SJSA1 (cell line): ENCODE measurements at regions not wholly inside any gene's neighbourhood (a gene's known extent, or its start where the extent isn't known, plus 50 kb on each side); places are given as distances from the start of the nearest gene placed in this dataset.

Experiments used
- DNase-seq, 2 experiments: peaks; one replicate each; pipeline ENCODE4 v3.0.0-alpha.2; 2015 to 2020; ENCODE audit warnings: low spot score in 2 of 2, low read depth in 1 of 2
- H3K27ac ChIP-seq: fragments of 250-450 bp; sonication (Bioruptor Pico); 2 replicates; pipeline ENCODE4 v1.5.1; 2020; ENCODE audit warnings: mild to moderate bottlenecking, moderate library complexity
- H3K27me3 ChIP-seq: fragments of 250-450 bp; sonication (Bioruptor Pico); replicated peaks from 2 replicates; pipeline ENCODE4 v1.5.1; 2020; ENCODE audit warnings: mild to moderate bottlenecking, moderate library complexity
- H3K36me3 ChIP-seq: fragments of 250-450 bp; sonication (Bioruptor Pico); 2 replicates; pipeline ENCODE4 v1.5.1; 2020; ENCODE audit warnings: mild to moderate bottlenecking
- H3K4me1 ChIP-seq: fragments of 250-450 bp; sonication (Bioruptor Pico); replicated peaks from 2 replicates; pipeline ENCODE4 v1.6.1; 2021; ENCODE audit warnings: mild to moderate bottlenecking
- H3K4me3 ChIP-seq: fragments of 250-450 bp; sonication (Bioruptor Pico); 2 replicates; pipeline ENCODE4 v1.5.1; 2020; ENCODE audit warnings: mild to moderate bottlenecking
- H3K9me3 ChIP-seq: fragments of 250-450 bp; sonication (Bioruptor Pico); replicated peaks from 2 replicates; pipeline ENCODE4 v1.5.1; 2020; ENCODE audit warnings: mild to moderate bottlenecking

GRCh38 chr7:69450456-69450855 lies 147.8 kb upstream of the AUTS2 start:
- Histone ChIP-seq H3K4me1 (no peaks in the 10 kb centered on the region), H3K27ac (no peak overlapping the region), H3K27me3 (no peaks in the 10 kb centered on the region), H3K9me3 (no peaks in the 10 kb centered on the region), H3K36me3 (no peaks in the 10 kb centered on the region), H3K4me3 (no peak overlapping the region)
- no peak for DNase-seq

- no peak for DNase-seq
- Histone ChIP-seq H3K36me3 (no peaks in the 10 kb centered on the region), H3K4me1 (no peaks in the 10 kb centered on the region), H3K9me3 (no peaks in the 10 kb centered on the region), H3K27me3 (no peaks in the 10 kb centered on the region), H3K27ac (no peak overlapping the region), H3K4me3 (no peak overlapping the region)
Observed at GRCh38 chr7:69451715-69452114, 146.6 kb upstream of the AUTS2 start.

DNA sequence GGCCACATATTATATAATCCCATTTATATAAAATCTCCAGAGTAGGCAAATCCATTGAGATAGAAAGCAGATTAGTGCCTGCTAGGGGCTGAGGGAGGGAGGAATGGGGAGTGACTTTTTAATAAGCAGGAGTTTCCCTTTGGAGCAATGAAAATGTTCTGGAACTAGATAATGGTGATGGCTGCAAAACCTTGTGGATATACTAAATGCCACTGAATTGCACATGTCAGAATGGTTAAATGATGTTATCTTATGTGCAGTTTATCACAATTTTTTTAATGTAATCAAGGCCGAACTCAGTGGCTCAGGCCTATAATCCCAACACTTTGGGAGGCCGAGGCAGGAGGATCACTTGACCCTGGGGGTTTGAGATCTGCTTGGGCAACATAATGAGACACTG lies 145.5 kb upstream of the AUTS2 start:
- Histone ChIP-seq H3K27me3 (no peaks in the 10 kb centered on the region), H3K4me3 (no peak overlapping the region), H3K4me1 (no peaks in the 10 kb centered on the region), H3K27ac (no peak overlapping the region), H3K36me3 (no peaks in the 10 kb centered on the region), H3K9me3 (no peaks in the 10 kb centered on the region)
- DNase-seq: no peak

GRCh38 chr7:69457595-69458504 lies 140.4 kb upstream of the AUTS2 start:
- Histone ChIP-seq H3K4me1 (no peaks in the 10 kb centered on the region), H3K27ac (no peak overlapping the region), H3K27me3 (no peaks in the 10 kb centered on the region), H3K4me3 (no peak overlapping the region), H3K36me3 (no peaks in the 10 kb centered on the region), H3K9me3 (no peaks in the 10 kb centered on the region)
- DNase-seq: no peak

GRCh38 chr7:69464035-69464434 lies 134.2 kb upstream of the AUTS2 start:
- Histone ChIP-seq H3K4me3 (no peak overlapping the region), H3K27ac (no peak overlapping the region), H3K27me3 (no peaks in the 10 kb centered on the region), H3K36me3 (no peaks in the 10 kb centered on the region), H3K9me3 (peaks cover 2% of the 10 kb centered on the region; the same call in 1 of the 2 replicates), H3K4me1 (no peaks in the 10 kb centered on the region)
- no peak for DNase-seq

GRCh38 chr7:69465262-69465661 lies 133.0 kb upstream of the AUTS2 start:
- Histone ChIP-seq H3K4me3 (no peak overlapping the region), H3K27me3 (no peaks in the 10 kb centered on the region), H3K9me3 (peaks cover 2% of the 10 kb centered on the region; the same call in 1 of the 2 replicates), H3K27ac (no peak overlapping the region), H3K4me1 (no peaks in the 10 kb centered on the region), H3K36me3 (no peaks in the 10 kb centered on the region)
- no peak for DNase-seq

DNA sequence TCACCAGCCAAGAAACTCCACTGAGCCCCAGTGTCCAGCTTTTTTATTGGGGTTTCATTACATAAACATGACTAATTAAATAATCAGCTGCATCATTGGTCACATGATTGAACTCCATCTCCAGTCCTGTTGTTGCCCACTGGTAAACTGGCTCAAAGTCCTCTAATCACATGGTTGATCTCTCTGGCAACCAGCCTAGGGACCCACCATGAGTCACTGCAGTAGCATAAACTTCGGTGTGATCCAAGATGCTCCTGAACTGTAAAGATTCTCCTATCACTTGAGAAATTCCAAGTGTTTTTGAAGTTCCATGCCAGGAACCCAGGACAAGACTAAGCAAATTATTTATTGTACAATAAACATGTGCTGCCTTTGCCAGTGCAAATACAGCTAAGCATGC lies 130.4 kb upstream of the AUTS2 start:
- Histone ChIP-seq H3K4me1 (no peaks in the 10 kb centered on the region), H3K4me3 (no peak overlapping the region), H3K36me3 (no peaks in the 10 kb centered on the region), H3K9me3 (peaks cover 2% of the 10 kb centered on the region; the same call in 1 of the 2 replicates), H3K27me3 (no peaks in the 10 kb centered on the region), H3K27ac (no peak overlapping the region)
- no peak for DNase-seq

DNA sequence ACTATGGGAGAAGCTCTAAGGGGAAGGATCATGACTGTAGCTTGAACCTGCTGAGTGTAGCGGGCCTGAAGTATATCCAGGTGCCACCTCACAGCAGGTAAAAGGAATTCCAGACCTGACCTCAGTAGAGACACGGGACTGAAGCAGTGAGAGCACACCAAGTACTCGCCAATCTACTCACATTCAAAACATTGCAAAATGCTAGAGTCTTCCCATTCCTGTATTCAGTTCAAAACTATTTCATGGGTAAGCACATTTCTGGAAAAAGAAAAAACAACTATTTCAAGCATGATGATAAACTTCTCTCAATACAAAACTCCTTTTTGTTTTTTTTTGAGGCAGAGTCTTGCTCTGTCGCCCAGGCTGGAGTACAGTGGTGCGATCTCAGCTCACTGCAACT lies 121.9 kb upstream of the AUTS2 start:
- no peak for DNase-seq
- no peaks in the 10 kb centered on the region for H3K9me3 ChIP-seq
- H3K27ac ChIP-seq: no peak overlapping the region
- H3K36me3 ChIP-seq: no peaks in the 10 kb centered on the region
- H3K27me3 ChIP-seq: no peaks in the 10 kb centered on the region
- no peaks in the 10 kb centered on the region for H3K4me1 ChIP-seq
- H3K4me3 ChIP-seq: no peak overlapping the region

DNA sequence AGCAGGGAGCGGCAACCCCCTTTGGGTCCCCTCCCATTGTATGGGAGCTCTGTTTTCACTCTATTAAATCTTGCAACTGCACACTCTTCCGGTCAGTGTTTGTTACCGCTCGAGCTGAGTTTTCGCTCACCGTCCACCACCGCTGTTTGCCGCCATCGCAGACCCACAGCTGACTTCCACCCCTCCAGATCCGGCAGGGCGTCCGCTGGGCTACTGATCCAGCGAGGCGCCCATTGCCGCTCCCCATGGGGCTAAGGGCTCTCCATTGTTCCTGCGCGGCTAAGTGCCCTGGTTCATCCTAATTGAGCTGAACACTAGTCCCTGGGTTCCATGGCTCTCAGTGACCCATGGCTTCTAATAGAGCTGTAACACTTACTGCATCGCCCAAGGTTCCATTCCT lies 115.6 kb upstream of the AUTS2 start:
- H3K9me3 ChIP-seq: no peaks in the 10 kb centered on the region
- H3K4me3 ChIP-seq: no peak overlapping the region
- no peak overlapping the region for H3K27ac ChIP-seq
- no peak for DNase-seq
- H3K4me1 ChIP-seq: no peaks in the 10 kb centered on the region
- H3K36me3 ChIP-seq: no peaks in the 10 kb centered on the region
- no peaks in the 10 kb centered on the region for H3K27me3 ChIP-seq

DNA sequence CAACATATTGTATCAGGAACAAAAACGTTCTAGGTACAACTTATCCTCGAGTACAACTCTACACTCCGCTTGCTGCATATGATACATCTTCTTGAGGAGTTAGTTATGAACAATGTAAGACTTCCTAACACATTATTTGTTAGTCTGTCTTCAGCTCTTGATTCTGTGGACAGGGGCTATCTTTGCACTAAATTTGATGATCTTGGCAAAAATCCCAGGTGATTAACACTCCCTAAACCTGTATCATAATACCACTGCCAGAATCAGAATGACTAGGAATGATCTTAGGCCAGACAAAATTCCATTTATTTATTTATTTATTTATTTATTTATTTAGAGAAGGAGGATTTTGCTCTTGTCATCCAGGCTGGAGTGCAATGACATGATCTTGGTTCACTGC lies 108.7 kb upstream of the AUTS2 start:
- no peaks in the 10 kb centered on the region for H3K27me3 ChIP-seq
- no peaks in the 10 kb centered on the region for H3K4me1 ChIP-seq
- no peaks in the 10 kb centered on the region for H3K36me3 ChIP-seq
- H3K27ac ChIP-seq: no peak overlapping the region
- no peak overlapping the region for H3K4me3 ChIP-seq
- DNase-seq: no peak
- H3K9me3 ChIP-seq: no peaks in the 10 kb centered on the region

GRCh38 chr7:69498671-69499070 lies 99.6 kb upstream of the AUTS2 start:
- no peaks in the 10 kb centered on the region for H3K4me1 ChIP-seq
- no peak overlapping the region for H3K4me3 ChIP-seq
- no peak overlapping the region for H3K27ac ChIP-seq
- H3K36me3 ChIP-seq: no peaks in the 10 kb centered on the region
- DNase-seq: no peak
- H3K27me3 ChIP-seq: no peaks in the 10 kb centered on the region
- peaks cover 3% of the 10 kb centered on the region; the same call in 1 of the 2 replicates for H3K9me3 ChIP-seq

GRCh38 chr7:69502358-69502757 lies 95.9 kb upstream of the AUTS2 start:
- H3K4me3 ChIP-seq: no peak overlapping the region
- no peaks in the 10 kb centered on the region for H3K4me1 ChIP-seq
- DNase-seq: no peak
- no peaks in the 10 kb centered on the region for H3K36me3 ChIP-seq
- peaks cover 3% of the 10 kb centered on the region; the same call in 1 of the 2 replicates for H3K9me3 ChIP-seq
- no peaks in the 10 kb centered on the region for H3K27me3 ChIP-seq
- no peak overlapping the region for H3K27ac ChIP-seq

DNA sequence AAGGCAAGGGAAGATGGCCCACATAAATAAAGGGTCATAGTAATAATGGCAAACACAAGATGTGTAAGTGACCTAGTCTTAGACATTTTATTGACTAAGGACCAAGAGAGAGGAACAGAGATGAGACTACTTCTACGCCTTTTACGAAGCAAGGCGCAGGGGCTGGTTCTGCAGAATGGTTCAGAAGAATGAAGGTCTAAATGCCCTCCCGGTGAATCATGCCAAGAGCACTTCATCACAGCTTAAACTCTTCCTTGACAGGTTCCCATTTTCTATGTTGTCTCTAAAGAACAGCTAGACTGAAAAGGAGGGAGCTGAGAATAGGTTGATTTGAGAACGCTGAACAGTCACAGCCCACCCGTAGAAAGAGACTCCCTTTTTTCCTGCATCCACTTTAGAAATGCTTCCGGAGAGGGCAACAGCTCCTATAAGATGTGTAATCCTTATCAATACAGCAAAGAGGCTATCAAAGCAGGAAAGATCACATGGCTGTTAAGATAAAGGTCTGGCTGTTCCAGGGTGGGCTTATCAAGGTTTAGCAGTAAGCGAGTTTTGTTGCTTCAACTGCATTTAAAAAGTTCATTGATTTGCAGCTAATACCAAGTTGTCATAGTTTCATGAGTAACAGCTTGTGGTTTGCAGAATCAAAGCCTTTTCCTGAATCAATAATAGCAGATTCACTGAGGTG lies 93.4 kb upstream of the AUTS2 start:
- Histone ChIP-seq H3K4me3 (no peak overlapping the region), H3K4me1 (no peaks in the 10 kb centered on the region), H3K27ac (no peak overlapping the region), H3K27me3 (no peaks in the 10 kb centered on the region), H3K9me3 (no peaks in the 10 kb centered on the region), H3K36me3 (no peaks in the 10 kb centered on the region)
- no peak for DNase-seq

DNA sequence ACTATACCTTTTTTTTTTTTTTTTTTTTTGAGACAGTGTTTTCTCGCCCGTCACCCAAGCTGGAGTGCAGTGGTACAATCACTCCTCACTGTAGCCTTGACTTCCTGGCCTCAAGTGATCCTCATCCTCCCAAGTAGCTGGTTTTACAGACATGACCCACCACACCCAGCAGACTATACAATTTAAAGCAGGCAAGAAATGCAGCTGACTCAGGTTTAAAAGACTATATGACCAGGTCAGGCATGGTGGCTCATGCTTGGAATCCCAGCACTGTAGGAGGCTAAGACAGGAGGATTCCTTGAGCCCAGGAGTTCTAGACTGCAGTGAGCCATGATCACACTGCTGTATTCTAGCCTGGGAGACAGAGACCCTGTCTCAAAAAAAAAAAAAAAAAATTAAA lies 89.5 kb upstream of the AUTS2 start:
- Histone ChIP-seq H3K4me3 (no peak overlapping the region), H3K9me3 (no peaks in the 10 kb centered on the region; the same call in 1 of the 2 replicates), H3K27me3 (no peaks in the 10 kb centered on the region), H3K27ac (no peak overlapping the region), H3K4me1 (no peaks in the 10 kb centered on the region), H3K36me3 (no peaks in the 10 kb centered on the region)
- no peak for DNase-seq
